T follicular helper cell (primary cell): ENCODE measurements at regions not wholly inside any gene's neighbourhood (a gene's known extent, or its start where the extent isn't known, plus 50 kb on each side); places are given as distances from the start of the nearest gene placed in this dataset.

Experiments used
- DNase-seq: peaks from one replicate; pipeline ENCODE4 v3.0.0-alpha.2; 2020; ENCODE audit warnings: low read depth

DNA sequence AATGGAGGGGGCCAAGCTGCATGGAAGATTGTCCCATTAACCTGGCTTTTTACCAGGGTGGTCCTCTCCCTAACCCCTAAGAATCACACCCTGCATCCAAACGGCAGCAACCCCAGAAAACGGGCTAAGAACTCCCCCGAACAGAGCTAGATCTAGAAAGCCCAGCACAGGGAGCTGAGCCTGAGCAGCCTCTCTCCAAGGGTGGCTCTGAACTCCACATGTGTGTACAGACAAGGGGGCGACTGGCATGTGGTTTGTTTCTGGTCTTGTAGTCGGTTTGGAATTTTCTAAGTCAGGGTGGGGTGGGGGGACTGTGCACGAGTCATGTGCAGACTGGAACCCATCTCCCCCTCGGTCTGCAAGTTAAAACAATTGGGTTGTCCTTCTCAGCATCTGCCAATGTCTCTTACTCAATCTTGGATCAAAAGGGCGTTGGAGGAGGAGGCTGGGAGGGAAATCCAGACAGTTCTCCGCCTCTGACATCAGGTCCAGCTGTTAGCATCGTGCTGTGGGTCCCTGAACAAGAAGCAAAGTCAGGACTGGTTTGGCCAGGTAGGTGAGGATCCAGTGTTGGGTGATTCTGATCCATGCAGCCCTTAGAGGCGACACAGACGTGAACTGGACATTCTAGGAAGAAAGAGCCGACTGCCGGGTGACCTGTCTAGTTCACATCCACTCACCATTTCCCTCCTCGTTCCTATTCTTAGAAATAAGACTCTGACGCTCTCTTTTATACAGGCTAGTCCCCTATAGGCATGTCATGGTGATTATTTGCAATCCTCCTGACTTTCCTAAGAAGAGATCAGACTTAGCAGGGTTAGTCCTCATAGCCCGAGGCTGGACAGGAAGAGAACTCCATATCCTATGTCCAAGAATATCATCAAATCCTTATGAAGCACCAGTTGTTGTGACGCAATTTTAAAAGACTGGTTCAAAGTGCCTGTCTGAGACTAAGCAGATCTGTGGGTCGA is 381.8 kb downstream of the SOX9 start:
- DNase-seq = no peak

DNA sequence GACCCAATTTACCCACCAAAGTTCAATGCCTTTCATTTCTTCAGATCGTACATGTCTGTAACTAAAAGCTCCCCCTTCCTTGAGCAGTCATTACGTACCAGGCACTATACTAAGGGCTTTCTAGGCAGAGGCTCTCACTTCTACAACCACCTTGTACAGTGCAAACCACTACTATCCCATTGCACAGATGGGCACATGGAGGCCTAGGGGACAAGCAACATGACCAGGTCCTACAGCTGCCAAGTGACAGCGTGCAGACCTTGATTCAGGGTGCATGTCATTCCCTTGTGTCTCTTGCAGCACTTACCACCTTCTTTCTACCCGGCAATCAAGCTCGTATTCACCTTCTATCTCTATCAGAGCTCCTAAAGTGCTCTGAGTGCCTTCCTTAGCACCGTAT is 382.7 kb downstream of the SOX9 start:
- no peak for DNase-seq

DNA sequence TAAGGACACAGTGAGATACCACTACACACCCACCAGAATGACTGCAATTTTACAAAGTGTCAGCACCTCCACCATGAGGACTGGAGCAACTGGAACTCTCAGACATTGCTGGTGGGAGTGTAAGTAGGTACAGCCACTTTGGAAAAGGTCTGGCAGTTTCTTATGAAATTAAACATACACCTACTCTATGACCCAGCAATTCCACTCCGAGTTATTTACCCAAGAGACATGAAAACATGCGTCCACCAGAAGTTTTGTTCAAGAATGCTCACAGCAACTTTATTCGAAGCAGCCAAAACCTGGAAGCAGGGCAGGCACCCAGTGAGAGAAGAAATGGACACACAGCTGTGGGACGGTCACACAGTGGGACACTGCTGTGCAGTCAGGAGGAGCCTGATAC is 384.0 kb downstream of the SOX9 start:
- DNase-seq = no peak

DNA sequence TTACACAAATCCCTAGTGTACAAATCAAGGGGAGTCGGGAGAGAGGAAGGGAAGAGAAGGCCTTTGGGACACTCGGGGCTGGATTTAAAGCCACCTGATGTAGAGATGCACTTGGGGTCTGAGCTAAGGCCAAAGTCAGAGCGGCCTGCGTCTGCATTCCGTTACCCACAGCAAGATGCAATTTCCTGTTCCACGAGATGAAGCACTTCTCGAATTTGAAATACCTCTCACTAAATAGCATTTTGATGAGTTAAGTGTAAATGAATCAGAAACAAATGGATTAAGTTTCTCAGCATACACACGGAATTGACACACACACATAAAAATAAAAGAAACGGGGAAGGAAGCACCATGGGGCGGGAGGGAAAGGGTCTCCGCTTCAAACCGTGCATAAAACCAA is 386.0 kb downstream of the SOX9 start:
- DNase-seq = no peak

DNA sequence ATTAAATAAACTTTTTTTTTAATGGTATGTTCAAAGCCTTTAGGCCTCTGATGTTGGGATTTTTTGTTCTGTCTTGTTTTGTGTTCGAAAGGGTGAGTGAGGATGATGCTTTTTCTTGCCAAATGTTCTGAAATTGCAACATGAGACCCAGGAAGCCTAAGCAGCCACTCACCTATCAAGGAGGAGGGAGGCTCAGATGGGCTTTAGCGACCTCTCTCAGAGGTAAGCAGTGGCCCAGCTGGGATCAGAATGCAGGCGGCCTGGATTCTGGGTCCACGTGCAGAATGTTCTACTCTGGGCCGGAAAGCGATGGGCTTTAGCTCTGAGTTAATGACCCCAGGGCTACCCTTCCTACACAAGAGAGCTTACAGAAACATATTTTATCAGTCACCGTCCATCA is 386.6 kb downstream of the SOX9 start:
- DNase-seq = no peak

DNA sequence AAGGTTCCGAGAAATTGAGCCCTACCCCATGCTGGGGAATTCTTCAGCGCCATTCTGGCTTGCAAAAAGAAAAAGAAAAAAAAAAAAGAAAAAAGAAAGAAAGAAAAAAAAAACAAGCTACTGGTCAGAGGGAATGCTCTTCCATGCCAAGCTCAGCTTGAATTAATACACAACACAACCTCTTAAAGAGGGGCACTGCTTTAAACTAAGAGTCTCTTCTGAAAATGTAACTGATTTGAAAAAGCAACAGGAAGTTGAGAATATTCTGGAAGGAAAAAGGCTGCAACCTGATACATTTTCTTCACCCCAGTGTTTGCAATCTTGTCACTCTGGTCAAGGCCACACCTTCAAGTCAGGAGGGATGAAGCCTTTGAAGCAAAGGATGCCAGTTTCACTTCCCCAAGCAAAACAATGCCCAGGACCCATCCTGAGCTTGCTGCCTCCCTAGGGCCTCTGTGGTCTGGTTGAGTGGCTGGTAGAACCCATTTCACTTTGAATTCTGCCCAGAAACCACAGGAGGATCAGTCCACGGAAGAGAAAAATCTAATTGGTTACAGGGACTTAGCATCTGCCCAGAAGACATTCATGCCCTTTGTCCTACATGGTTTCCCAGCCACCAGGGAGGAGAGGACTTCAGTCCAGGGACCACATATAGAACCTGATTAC is 389.7 kb downstream of the SOX9 start:
- DNase-seq = no peak

DNA sequence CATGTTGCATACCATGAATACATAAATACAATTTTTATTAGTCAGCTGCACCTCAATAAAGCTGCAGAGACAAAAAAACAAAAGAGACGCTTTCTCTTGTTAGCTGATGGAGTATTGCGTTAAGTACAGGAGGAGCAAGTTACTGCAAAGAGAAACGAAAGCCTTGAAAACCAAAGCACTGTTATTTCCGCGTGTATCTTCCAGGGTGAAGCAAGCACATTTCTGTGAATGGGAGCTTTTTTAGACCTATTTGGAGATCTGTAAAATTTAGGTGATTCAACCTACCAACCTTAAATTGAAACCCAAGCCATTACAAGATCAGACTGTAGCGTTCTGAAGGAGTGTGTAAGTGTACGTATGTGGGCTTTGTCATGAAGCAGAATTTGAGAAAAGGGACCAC is 390.4 kb downstream of the SOX9 start:
- no peak for DNase-seq

DNA sequence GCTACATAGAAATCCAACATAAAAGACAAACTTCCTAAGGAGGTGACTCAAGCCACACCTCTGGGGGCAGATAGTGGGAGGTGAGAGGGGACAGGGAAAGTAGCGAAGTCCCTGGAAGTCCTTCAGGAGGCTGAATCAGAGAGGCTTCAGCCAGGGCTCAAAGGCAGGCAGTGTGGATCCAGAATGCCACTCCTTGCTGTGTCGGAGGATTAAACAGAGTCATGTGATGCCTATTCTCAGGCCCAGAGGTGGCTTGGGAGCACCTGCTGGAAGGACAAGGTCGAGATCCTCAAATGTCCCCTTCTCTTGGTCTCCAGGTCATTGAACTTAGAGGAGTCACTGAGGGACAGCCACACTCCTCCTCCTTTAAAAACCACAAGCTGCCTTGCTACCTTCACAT is 391.1 kb downstream of the SOX9 start:
- DNase-seq = no peak

DNA sequence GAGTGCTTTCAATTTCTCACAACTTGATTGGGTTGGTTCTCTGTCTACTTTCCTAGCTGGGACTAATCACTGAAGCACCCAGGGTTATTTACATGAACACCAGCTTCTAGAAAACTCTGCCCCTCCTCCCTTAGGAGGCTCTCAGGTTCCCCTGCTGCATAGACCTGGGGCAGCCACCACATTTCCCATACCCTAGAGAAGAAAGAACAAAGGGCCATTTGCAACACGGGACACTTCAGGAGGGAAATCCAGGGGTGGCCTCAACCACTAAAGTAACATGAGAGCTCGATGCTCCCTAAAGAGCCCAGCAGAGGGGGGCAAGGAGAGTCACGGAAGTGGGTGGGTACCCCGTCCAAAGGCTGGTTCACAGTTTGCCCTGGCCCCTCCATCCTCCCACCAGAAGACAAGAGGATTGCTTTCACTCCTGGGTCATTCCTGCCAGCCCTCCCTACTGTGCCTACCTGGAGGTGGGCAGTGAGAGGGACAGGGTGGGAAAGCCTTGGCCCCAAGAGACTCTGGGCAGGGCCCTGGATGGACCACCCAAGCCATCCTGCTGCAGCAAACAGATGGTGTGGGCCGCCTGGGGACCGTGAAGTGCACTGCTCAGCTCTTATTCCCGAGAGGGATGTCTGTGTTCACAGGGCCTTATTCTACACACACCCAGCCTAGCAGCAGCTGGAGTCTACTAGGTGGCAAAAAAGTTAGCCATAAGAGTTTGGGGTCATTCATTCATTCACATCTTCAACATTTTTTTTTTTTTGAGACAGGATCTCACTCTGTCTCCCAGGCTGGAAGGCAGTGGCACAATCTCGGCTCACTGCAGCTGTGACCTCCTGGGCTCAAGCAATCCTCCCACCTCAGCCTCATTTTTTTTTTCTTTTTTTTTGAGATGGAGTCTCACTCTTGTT is 392.1 kb downstream of the SOX9 start:
- no peak for DNase-seq

DNA sequence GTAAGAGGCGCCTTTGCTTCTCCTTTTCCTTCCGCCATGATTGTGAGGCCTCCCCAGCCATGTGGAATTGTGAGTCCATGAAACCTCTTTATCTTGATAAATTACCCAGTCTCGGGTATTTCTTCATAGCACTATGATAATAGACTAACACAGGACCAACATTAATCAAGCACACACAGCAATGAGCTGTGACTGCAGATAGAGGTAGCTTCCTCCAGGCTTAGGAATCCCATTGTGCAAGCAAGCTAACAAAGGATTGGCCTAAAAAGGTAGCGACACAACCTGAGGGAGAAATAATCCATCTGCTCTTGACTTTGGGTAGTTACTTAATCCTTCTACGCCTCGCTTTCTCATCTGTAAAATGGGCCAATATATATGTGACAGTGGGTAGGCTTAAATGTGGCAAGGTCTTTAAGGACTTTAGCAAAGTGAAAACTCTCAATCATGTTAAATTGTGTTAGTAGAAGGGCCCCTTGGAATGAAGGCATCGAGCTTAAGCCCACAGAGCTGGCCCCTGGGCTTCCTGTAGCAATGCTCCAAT is 393.6 kb downstream of the SOX9 start:
- DNase-seq = no peak

DNA sequence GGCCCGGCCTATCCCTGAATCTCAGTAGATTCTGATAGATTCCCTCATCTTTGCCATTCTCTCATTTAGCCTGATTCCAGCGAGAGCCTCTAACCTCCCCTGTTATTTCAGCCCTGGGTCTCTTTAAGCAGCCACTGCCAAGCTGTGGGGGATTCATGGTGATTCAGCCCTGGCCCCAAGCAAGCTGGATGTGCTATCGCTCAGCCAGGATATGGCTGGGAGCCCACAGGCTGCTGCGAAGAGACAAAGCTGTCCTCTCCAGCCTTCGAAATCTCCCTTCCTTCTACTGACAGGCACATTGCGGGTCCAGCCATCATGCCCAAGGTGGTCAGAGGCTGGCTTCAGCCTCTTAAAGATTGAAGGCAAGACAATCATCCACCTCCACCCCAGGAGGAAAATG is 394.1 kb downstream of the SOX9 start:
- no peak for DNase-seq

DNA sequence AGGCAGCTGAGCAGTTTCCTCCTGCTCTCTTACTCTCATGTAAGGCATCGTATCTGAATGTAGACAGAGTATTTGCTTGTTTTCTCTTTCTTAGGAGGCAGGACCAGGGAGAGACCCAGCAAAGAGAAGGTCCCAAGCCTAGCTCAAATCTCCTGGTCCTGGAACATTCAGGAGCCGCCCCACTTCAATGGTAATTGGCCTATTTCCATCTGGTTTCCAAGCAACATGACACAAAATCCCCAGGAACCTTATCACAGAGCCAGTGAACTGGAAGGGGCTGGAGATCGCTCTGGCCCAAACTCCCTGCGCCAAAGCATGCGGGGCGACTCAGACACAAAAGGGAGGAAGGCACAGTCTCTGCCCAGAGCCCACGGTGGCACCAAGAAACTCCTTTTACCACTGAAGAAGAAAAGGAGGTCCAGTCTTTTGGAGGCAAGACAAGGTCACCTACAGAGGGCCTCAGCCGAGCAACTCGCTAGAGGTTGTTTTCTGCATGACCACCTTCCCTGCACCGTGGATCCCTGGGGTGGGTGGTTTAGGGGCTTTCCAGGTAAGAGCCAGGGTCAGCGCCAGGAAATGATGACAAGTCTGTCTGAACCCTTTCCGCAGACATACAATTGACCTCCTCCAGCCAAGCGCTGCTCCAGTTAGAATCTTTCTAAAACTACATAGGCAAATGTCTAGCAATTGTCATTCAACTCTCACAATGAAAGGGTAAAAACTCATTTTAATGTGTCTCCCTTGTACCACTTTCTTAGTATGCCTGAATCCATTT is 394.7 kb downstream of the SOX9 start:
- DNase-seq = no peak

DNA sequence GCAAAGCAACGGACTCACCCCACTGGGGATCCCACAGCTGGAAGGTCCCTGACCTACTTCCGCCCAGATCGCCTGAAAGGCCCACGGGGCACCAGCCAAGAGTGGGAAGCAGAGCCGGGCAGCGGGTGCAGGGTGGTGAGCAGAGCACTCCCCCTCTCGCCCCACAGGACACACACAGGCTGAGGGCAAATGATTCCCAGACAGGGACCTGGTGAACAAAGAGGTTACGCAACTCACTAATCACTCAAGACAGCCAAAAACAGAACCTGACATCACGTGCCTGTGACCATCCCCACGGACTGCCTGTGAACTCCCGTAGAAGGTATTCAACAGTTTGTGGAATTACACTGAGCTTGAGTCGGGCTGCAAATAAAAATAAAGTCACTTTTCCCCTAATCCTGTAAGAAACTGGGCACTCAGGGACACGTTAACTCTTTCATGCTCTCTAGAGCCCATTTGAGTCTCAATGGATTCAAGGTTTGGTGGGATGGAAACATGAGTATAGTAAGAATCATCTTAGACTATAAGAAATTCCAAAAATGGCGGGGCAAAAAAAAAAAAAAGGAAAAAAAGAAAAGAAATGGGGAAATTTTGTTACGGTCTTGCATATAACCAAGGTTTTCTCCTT is 396.1 kb downstream of the SOX9 start:
- DNase-seq = no peak

DNA sequence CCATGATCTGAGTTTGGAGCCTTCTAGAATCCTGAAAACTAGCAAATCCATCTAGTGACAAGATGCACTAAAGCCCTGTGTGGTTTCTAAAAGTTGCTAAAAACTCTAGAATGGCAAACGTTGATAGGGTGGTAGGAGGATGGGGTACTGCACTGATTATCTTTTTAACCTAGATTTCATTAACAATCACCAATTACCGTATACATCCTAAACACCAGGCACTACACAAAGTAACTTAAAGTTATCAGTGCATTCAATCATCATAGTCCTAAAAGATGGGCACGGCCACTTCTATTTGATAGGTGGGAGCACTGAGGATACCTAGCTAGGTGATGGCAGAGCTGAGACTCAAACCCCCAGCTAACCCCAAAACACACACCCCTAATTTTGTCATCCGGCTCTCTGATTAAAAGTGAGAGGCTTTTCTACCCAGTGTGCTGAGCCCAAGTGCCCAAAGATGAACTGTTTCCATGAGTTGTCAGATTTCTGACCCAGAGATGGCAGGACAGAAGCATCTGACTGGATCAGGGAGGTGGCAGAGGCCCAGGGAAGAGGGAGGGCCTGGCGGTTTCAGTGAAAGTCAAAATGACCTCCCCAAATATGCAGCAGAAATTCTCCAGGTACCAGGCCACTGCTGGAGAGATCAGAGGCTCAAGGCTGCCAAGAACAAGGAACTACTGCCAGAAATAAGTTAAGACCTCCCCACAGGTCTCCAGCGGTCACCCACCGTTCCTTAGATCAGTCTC is 396.8 kb downstream of the SOX9 start:
- no peak for DNase-seq

DNA sequence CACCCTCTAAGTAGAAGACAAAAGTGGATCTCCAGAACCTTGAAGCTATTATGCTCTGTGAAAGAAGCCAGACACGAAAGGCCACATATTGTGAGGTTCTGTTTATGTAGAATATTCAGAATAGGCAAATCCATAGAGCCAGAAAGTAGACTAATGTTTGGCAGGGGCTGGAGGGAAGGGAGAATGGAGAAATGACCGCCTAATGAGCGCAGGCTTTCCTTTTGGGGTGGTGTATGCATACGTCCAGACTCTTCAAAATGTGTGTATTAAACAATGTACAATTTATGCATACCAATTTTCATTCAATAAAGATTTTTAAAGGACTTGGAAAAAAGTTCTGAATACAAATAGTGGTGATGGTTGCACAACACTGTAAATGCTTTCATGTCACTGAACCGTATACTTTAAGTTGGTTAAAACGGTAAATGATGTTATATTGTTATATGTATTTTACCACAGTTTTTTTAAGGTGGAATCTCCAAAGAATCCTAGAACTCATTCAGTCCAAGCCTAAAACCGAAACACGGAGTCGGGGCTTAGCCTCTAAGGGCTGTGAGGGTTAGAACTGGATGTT is 397.4 kb downstream of the SOX9 start:
- DNase-seq = no peak

DNA sequence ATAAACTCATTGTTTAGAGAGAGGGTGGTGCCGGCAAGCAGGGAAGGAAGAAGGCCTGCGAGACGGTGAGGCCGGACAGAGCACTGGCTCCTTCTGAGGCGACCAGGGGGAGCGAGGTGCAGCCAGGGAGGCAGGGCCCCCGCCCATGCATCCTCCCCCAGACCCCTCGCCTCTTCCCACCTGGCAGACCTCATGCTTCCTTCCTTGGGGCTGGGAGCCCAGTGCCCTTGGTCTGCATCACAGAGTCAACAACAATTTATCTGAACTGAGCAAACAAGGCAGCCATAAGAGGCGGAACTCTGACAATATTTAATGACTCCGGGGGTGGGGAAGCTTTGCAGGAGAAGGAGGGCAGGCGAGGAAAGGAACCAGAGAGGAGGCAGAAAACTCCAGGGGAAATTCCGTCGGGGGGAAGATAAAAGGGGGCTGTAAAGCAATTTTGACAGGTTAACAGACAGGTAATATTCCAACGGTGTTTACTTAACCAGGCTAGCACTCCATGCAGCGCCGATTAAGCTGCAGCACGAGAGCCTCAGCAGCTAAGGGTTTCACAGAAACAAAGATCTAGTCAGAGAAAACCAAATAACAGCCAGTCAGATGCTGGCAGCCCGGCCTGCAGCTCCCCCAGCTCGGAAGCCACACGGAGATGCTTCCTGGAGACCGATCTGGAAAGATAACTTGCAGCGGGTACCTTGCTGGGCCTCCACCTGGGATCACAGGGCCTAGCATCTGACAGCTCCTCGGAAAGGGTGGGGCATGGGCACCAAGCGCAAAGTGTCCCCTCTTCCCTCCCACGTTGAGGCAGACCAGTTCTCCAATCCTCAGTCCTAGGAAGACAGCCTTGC is 398.2 kb downstream of the SOX9 start:
- DNase-seq = no peak

DNA sequence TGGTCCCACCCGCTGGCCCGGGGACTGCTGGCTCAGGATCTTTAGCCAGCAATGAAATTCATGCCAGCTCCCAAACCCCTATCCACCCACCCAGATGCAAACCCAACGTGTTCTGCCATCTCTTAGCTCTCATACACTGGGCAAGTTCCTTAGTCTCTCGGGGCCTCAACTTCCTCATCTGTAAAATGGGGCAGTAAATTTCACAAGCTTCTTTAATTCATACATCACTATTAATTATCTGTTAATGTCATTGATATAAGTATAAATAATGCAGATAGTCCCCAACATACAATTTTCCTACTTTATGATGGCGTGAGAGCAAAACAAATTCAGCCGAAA is 398.7 kb downstream of the SOX9 start:
- DNase-seq = no peak

DNA sequence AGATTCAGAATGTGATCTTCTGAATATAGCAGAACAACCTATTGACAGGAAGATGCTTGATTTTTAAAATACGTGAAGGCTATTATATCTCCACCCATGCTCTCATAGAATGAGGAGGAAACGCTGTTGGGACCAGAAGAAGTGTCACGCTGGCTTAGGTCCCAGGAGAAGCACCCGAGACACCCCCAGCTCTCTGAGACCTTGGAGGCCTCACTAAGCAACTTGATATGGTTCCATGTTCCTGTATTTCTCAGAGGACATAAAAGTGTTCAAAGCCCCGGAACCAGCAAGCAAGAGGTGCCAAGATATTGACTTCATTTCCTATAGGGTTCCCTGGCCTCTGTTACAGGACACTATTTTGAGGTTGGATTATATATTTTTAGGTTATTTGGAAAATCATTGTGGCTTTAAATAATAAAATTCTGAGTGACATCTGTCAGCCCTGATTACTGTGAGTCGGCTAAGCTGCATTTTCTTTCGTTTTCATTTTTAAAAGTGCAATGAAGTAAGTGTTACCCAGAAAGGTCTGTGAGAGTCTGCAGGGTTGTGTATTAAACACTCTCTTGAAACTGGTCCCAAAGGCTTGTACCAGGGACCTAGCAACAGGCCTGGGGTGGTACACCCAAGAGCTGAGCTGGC is 400.0 kb downstream of the SOX9 start:
- DNase-seq = no peak
